ENCODE measurements at regions not wholly inside any gene's neighbourhood (a gene's known extent, or its start where the extent isn't known, plus 50 kb on each side); places are given as distances from the start of the nearest gene placed in this dataset.
"Not testable (repeated sequence)": the region's sequence is repeated elsewhere in the genome, so short reads cannot be mapped to it uniquely, and the experiment has no call there.

DNA sequence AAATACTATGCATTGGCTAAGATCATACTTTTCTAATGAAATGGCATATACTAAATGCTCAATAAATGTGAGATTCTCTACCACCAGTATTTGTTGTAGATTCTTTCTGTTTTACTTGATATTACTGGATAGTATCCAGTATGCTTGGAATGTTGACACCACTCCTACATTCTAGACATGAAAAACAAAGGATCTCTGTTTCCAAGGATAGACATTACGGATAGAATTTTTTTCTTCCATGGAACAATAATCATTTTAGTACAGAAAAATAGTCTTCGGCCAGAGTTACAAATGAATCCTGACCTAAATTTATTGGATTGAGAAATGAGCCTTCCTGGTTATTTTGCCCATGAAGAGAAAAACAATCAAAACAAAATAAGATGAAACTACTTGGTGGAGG, 258.2 kb upstream of the NT5E start:
- no peak for DNase-seq

- DNase-seq, result no peak
These were observed 263.2 kb upstream of the NT5E start for GRCh38 chr6:85186546-85187175.

DNA sequence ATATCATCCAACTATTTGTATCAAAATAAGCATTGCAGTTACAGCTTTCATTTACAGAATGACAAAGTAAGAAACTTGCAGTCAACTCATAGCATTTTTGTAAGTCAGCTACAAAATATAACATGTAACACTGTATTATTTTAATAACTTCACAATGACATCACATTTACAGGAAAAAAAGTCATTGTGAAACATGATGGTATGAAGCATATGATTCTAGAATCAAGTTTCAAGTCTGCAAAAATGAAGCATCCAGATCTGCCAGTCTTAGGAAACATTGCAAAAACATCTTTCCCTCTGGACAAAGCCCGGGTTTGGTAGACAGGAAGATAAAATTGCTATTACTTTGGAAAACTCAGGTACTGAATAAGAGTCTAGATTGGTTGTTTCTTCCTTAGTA, 263.9 kb upstream of the NT5E start:
- DNase-seq, result no peak

GRCh38 chr6:85183841-85184240, 266.0 kb upstream of the NT5E start:
- DNase-seq, result no peak

DNA sequence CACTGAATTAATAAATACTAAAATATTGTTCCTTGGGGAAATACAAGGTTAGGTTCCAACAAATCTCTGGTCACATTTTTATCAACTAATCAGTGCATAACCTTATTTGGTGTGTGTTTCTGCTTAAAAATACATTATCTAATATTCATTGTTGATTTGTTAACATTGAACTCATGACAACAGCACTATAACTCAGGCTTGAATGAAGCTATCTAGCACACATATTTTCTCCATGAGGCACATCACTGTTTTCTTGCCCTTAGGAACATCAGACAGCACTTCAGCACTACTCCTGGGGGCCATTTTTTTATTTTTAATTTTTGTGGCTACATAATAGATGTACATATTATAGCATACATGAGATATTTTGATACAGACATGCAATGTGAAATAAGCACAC, 277.2 kb upstream of the NT5E start:
- DNase-seq, result no peak

DNA sequence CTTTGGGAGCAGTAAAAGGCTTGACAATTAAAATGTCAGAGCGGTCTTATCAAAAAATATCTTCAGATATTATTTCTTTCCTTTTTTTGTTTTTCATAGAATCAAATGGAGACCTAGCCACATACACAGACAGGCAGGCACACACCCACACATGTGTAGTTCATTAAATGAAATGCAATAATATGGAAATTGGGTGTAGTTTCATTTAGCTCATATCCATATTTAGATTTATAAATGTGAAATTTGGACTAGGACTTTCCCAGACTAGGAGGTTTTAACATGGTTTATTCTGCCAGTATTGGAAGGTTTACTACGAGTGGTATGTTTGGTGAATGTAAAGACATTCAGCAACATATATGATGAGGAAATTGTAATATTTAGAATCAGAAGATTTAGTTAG, 277.7 kb upstream of the NT5E start:
- DNase-seq, result no peak

- no peak for DNase-seq
These were observed 280.7 kb upstream of the NT5E start for GRCh38 chr6:85169189-85169588.

GRCh38 chr6:85168146-85168545, 281.7 kb upstream of the NT5E start:
- DNase-seq, result no peak

DNA sequence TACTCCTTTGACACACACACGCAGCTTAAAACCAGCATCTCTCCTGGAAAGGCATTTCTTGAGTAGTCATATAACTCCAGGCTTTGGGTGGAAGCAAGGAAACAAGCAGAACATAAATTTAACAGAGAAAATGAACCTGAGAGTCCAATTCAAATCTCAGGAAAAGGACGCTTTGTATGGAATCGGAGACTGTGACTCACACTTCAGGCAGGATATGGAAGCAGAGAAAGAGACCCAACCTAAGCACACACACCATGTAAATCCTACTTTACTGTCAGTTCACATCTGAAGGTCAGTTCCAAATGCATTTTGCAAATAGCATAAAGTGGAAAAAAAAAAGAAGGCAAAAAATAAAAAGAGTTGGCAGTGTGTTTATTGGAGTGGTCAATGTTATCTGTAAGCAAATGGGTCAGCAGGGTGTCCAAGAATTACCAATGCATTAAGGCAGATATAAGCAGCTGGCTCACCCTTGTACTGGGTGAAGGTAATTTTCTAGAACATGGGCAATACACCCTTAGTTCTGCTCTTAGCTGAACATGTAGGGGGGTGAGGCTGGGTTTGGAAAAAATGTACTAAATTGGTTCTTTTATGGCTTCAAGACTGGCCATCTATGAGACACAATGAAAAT, 283.7 kb upstream of the NT5E start:
- no peak for DNase-seq

- DNase-seq, result no peak
These were observed 286.5 kb upstream of the NT5E start for GRCh38 chr6:85163156-85164080.

DNA sequence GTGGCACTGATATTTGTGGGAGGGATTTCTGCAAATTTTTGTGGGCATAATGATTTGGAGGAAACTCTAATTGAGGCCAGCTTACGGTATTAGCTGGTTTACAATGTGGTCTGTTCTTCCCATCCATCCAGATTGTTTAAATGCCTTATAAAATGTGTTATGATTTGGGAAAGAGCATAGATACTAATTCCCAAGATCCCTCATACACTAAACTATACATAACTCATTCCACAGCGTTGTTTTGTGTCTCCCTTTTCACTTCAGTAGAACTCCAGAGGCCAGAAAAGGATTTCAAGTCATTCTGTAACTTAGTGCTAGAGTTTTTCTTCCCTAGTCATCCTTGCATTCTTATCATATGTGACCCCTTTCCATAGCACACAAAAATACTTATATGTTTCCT, 292.6 kb upstream of the NT5E start:
- DNase-seq, result no peak

- DNase-seq, result no peak
These were observed 306.2 kb upstream of the NT5E start for GRCh38 chr6:85143676-85144075.

DNA sequence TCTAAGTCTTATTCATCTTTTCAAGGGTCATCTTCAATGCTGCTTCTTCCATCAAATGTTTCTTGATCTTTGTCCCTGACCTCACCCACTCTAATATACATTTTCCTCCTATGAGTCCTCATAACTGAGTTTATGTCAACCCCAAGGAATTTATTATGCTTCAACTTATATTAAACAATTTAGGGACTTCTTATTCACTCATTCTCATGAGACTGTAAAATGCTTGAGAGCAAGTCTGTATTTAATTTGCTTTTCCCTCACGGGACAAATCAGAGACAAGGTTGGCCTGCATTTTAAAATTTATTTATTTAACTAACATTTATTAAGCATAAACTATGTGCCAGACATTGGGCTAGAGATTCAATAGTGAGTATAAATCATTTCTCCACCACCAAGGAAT, 312.0 kb upstream of the NT5E start:
- DNase-seq, result no peak

GRCh38 chr6:85136310-85136709, 313.6 kb upstream of the NT5E start:
- DNase-seq, result no peak

DNA sequence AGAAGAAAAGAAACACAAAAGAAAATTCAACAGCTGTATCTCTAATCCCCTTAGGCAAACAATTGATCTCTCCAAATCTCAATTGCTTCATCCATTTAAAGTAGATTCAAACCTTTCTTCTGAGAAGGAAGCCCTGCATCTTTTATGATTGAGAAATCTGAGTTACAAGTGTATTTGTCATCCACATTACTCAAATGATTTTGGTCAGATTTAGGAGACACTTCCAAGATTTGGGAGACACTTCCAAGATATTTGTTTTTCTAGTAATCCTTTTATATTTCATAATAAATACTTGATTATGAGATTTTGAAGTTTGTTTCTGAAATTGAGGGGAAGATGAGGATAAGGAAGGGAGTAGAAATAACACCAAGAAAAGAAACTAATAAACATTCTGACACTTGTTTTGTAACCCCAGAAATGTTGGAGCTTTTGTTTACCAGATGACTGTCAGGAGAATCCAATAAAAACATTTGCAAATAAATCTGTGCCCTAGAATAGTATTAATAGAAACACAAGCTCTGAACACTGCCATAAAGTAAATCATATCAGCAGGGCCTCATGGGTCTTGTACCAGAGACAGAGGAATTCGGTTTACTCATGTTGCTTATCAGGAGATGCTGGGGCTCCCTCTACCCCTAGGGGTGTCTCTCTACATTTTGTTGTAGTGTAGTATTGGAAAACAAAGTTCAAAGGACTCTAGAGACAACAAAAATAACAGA, 314.3 kb upstream of the NT5E start:
- no peak for DNase-seq

DNA sequence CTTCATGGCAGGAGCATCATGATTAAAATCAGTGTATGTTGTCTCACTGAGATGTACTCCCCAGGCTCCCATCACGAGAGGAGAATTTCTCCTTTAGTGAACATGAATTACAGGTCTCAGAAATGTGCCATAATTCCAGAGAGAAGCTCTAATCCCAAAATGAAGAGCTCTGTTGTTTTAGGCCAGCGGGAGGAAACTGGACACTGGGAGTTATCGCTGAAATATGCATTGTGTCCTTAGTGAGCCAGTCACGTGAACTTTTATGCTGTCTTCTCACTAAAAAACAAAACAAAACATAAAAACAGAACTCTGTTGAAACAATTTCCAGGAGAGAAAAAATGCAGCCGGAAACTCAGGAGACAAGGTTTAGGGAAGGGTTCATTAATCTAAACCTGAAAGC, 315.7 kb upstream of the NT5E start:
- DNase-seq, result no peak

DNA sequence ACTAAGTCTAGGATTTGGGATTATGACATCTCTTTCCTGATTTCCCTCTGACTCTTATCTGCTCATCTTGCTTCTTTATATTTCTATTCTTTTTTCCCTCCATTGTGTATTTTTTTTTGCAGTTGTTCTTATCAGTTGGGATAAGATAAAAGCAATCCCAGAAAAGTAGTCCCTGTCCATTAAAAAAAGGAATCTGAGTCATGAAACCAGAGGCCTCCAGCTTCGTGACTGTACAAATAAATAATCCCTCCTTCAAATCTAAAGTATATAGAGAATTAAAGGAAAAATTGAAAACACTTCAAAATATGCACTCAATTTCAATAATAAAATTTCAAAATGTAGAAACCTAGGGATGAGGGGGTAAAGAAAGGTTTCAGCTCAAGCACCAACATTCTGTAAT, 317.8 kb upstream of the NT5E start:
- DNase-seq, result no peak

DNA sequence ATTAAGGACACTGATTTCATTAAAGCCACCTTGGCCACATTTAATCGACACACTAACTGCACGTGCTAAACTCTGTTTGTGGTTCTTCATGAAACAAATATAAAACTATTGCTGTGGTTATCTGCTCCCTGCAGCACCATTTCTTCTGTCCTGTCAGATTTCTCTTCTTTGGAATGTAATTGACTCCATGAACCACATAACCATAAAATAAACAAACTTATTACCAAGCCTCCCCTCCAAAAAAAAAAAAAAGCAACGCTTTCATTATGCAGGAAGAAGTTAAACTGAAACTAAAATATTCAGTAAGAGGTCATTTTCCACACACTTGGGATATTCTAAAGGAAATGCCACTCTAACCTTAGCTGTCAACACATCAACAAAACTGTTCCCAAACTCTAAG, 319.1 kb upstream of the NT5E start:
- no peak for DNase-seq

DNA sequence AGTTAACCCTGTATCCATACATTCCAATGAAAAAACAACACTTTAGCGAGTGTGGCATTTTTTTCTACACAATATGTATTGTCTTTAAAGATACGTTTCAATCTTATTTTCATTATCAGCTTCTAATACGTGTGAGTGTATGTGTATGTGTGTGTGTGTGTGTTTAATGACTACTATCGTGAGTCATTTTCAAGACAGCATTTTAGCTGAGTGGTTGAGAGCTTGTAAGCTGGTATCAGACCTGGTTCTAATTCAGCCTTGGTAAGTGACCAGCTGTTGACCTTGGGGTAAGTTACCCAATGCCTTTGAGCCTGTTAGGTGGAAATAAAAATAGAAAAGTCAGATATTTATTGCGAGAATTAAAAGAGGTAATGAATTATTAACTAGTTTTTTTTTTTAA, 320.0 kb upstream of the NT5E start:
- no peak for DNase-seq

GRCh38 chr6:85128781-85129180, 321.1 kb upstream of the NT5E start:
- no peak for DNase-seq

DNA sequence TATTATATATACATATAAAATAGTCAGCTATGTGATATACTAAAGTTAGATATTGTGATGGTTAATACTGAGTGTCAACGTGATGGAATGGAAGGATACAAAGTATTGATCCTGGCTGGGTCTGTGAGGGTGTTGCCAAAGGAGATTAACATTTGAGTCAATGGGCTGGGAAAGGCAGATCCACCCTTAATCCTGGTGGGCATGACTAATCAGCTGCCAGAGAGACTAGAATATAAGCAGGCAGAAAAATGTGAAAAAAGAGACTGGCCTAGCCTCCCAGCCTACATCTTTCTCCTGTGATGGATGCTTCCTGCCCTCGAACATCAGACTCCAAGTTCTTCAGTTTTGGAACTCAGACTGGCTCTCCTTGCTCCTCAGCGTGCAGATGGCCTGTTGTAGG, 321.6 kb upstream of the NT5E start:
- not testable (repeated sequence) for DNase-seq

DNA sequence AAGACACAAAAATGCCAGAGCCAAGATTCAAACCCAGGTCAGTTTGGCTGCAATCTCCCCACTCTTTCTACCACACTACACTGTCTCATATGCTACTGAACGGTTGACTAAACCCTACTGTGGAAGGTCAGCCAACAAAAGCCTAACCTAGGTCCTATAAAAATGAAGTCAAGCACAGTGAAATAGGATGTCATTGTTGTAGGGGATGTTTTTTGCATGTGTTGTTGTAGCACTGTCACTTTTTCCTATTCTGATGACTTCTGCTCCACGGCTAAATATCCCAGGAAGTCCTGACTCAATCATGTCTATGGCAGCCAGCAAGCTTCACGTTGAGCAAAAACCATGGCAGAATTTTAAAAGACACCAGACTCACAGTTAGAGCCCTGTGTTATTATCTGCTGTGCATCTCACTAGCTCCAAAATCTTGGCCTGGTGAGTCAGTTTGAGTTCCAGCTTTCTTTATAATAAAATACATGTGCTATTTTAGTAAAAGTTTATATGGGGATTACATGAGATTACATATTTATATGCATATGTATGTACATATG, 322.1 kb upstream of the NT5E start:
- DNase-seq, result no peak

DNA sequence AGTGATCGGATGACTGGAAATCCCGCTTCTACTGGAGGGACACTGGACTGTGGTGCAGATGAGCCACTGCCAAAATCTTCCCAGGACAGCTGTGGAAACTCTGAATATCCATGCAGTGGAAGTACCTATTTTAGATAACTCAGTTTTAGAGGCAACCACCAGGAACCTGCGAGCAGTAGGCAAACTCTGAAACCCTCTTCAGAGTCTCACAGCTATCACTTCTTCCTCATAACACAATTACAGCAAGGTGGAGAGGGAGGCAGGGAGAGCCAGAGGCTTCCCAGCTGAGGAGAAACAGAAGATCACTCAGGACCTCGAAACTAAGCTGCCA, 322.8 kb upstream of the NT5E start:
- DNase-seq, result no peak

Measured in T-helper 9 cell (primary cell).